ENCODE measurements at regions not wholly inside any gene's neighbourhood (a gene's known extent, or its start where the extent isn't known, plus 50 kb on each side); places are given as distances from the start of the nearest gene placed in this dataset.

GRCh38 chr18:77671456-77672167, 422.0 kb downstream of the GALR1 start:
- no peak for DNase-seq

GRCh38 chr18:77676910-77677309, 427.3 kb downstream of the GALR1 start:
- DNase-seq, result no peak

GRCh38 chr18:77677536-77677935, 427.9 kb downstream of the GALR1 start:
- DNase-seq, result no peak

- DNase-seq, result no peak
Measured at GRCh38 chr18:77679869-77680268, 430.2 kb downstream of the GALR1 start.

GRCh38 chr18:77700051-77700450, 450.4 kb downstream of the GALR1 start:
- no peak for DNase-seq

- DNase-seq, result no peak
Measured at GRCh38 chr18:77701977-77702376, 452.3 kb downstream of the GALR1 start.

GRCh38 chr18:77702686-77703085, 453.0 kb downstream of the GALR1 start:
- DNase-seq, result no peak

GRCh38 chr18:77705301-77705700, 455.7 kb downstream of the GALR1 start:
- DNase-seq, result no peak

GRCh38 chr18:77708826-77709506, 459.3 kb downstream of the GALR1 start:
- no peak for DNase-seq

- no peak for DNase-seq
Measured at GRCh38 chr18:77711096-77711495, 461.4 kb downstream of the GALR1 start.

GRCh38 chr18:77714716-77715115, 465.1 kb downstream of the GALR1 start:
- DNase-seq, result no peak

GRCh38 chr18:77716282-77716681, 466.6 kb downstream of the GALR1 start:
- DNase-seq, result no peak

- DNase-seq, result no peak
Measured at GRCh38 chr18:77733292-77733903, 483.8 kb downstream of the GALR1 start.

- DNase-seq, result no peak
Measured at GRCh38 chr18:77736842-77737241, 487.2 kb downstream of the GALR1 start.

GRCh38 chr18:77737405-77737804, 487.8 kb downstream of the GALR1 start:
- DNase-seq, result no peak

GRCh38 chr18:77749089-77749488, 499.4 kb downstream of the GALR1 start:
- no peak for DNase-seq

- DNase-seq, result no peak
Measured at GRCh38 chr18:77750006-77750405, 500.4 kb downstream of the GALR1 start.

GRCh38 chr18:77754475-77755044, 504.9 kb downstream of the GALR1 start:
- DNase-seq, result no peak

- no peak for DNase-seq
Measured at GRCh38 chr18:77755187-77755586, 505.5 kb downstream of the GALR1 start.

GRCh38 chr18:77761332-77761731, 511.7 kb downstream of the GALR1 start:
- no peak for DNase-seq

- DNase-seq, result no peak
Measured at GRCh38 chr18:77762014-77762413, 512.4 kb downstream of the GALR1 start.

- DNase-seq, result no peak
Measured at GRCh38 chr18:77762642-77763041, 513.0 kb downstream of the GALR1 start.

GRCh38 chr18:77763530-77764145, 514.0 kb downstream of the GALR1 start:
- no peak for DNase-seq

All from GF-D8 (cell line).